A673 (cell line): ENCODE measurements at regions not wholly inside any gene's neighbourhood (a gene's known extent, or its start where the extent isn't known, plus 50 kb on each side); places are given as distances from the start of the nearest gene placed in this dataset.
"Not testable (repeated sequence)": the region's sequence is repeated elsewhere in the genome, so short reads cannot be mapped to it uniquely, and the experiment has no call there.

ENCODE experiments used
- BruUV-seq: library from RNA; stranded (reverse); fragments of 400-500 nt; replicated peaks from 2 replicates; lab custom pipeline; 2021; lab: Mats Ljungman, UMichigan
- CTCF ChIA-PET: fragments of 300-600 bp; sonication (Branson Sonifier 250); formaldehyde crosslinking; loops from one replicate; lab custom pipeline; 2022; ENCODE audit warnings: antibody characterized with exemption; lab: Charles Lee
- POLR2A ChIA-PET: fragments of 300-600 bp; sonication (Branson Sonifier 250); formaldehyde crosslinking; loops from one replicate; lab custom pipeline; 2022; ENCODE audit warnings: antibody characterized with exemption; ENCODE audit not compliant: low non-redundant PET; lab: Charles Lee
- DNase-seq: peaks from one replicate; pipeline ENCODE4 v3.0.0-alpha.2; 2015; ENCODE audit warnings: low spot score
- H3K27ac ChIP-seq: fragments of 200-600 bp; sonication (generic); 2 replicates; pipeline ENCODE4 v1.5.1; 2016; ENCODE audit warnings: mixed run types, low read depth, mild to moderate bottlenecking, mixed read lengths, antibody characterized with exemption, low read length; ENCODE audit not compliant: poor library complexity, severe bottlenecking
- H3K27me3 ChIP-seq: fragments of 200-600 bp; sonication (generic); replicated peaks from 2 replicates; pipeline ENCODE4 v1.6.1; 2017; ENCODE audit warnings: mixed run types, low read depth, mild to moderate bottlenecking, mixed read lengths, antibody characterized with exemption, low read length; ENCODE audit not compliant: insufficient read depth, poor library complexity
- H3K36me3 ChIP-seq: fragments of 200-600 bp; sonication (generic); 2 replicates; pipeline ENCODE4 v1.6.1; 2016; ENCODE audit warnings: mixed run types, mild to moderate bottlenecking, mixed read lengths, antibody characterized with exemption, low read length; ENCODE audit not compliant: insufficient read depth, poor library complexity, severe bottlenecking
- H3K4me1 ChIP-seq: fragments of 200-600 bp; sonication (generic); 2 replicates; pipeline ENCODE4 v1.6.1; 2017; ENCODE audit warnings: mixed run types, mild to moderate bottlenecking, mixed read lengths, antibody characterized with exemption, low read length; ENCODE audit not compliant: insufficient read depth, poor library complexity, severe bottlenecking
- H3K4me3 ChIP-seq: fragments of 200-600 bp; sonication (generic); 2 replicates; pipeline ENCODE4 v1.5.1; 2016; ENCODE audit warnings: low read depth, mixed run types, mild to moderate bottlenecking, mixed read lengths, low read length; ENCODE audit not compliant: poor library complexity, severe bottlenecking
- H3K9me3 ChIP-seq: fragments of 200-600 bp; sonication (generic); 2 replicates; pipeline ENCODE4 v1.6.1; 2016; ENCODE audit warnings: mixed run types, low read depth, mild to moderate bottlenecking, mixed read lengths, antibody characterized with exemption, low read length; ENCODE audit not compliant: poor library complexity, severe bottlenecking
- CTCF ChIP-seq: fragments of 300-800, 200-600 bp; sonication (generic); conservative IDR thresholded peaks from 2 replicates; pipeline ENCODE4 v1.5.1; 2017; ENCODE audit warnings: low read depth, mild to moderate bottlenecking, antibody characterized with exemption, low read length, moderate library complexity, mixed read lengths
- EZH2 ChIP-seq: fragments of 200-600 bp; sonication (generic); IDR thresholded peaks from 2 replicates; pipeline ENCODE4 v1.6.1; 2017; ENCODE audit warnings: borderline replicate concordance, low read depth, mild to moderate bottlenecking, mixed read lengths, antibody characterized with exemption, low read length; ENCODE audit not compliant: poor library complexity, severe bottlenecking
- intact Hi-C: fragments of 100-400 bp; cut with micrococcal nuclease; formaldehyde crosslinking; loops from one replicate; pipeline ENCODE4 v1.10.0; 2022; ENCODE audit not compliant: unreplicated experiment

- Histone ChIP-seq H3K27ac (no peak overlapping the region), H3K9me3 (no peaks in the 10 kb centered on the region), H3K36me3 (no peaks in the 10 kb centered on the region), H3K4me1 (no peaks in the 10 kb centered on the region), H3K27me3 (no peaks in the 10 kb centered on the region), H3K4me3 (no peak overlapping the region)
- DNase-seq = no peak
- no TSS peak for BruUV-seq
- intact Hi-C loops = no loop called here
- ChIA-PET POLR2A (no interaction called here), CTCF (no interaction called here)
- no peak for TF ChIP-seq CTCF
These were observed 372.8 kb upstream of the PIK3R1 start for GRCh38 chr5:67842806-67843205.

GRCh38 chr5:67837225-67837624, 378.3 kb upstream of the PIK3R1 start:
- H3K9me3 ChIP-seq, intact Hi-C loops, CTCF ChIA-PET, BruUV-seq, POLR2A ChIA-PET, H3K27me3 ChIP-seq, DNase-seq, H3K4me1 ChIP-seq, H3K36me3 ChIP-seq, H3K27ac ChIP-seq, H3K4me3 ChIP-seq: not testable (repeated sequence)

GRCh38 chr5:67836496-67836895, 379.1 kb upstream of the PIK3R1 start:
- H3K9me3 ChIP-seq, H3K36me3 ChIP-seq, BruUV-seq, H3K27ac ChIP-seq, H3K4me3 ChIP-seq, CTCF ChIA-PET, intact Hi-C loops, H3K27me3 ChIP-seq, DNase-seq, H3K4me1 ChIP-seq, POLR2A ChIA-PET: not testable (repeated sequence)

- H3K4me1 ChIP-seq = peaks cover 3% of the 10 kb centered on the region
- no peak overlapping the region for H3K27ac ChIP-seq
- no peaks in the 10 kb centered on the region for H3K27me3 ChIP-seq
- TF ChIP-seq CTCF (no peak), EZH2 (no peak)
- intact Hi-C loops = no loop called here
- H3K4me3 ChIP-seq = no peak overlapping the region
- DNase-seq = no peak
- no peaks in the 10 kb centered on the region for H3K36me3 ChIP-seq
- H3K9me3 ChIP-seq = no peaks in the 10 kb centered on the region
- no TSS peak for BruUV-seq
- POLR2A ChIA-PET = no interaction called here
- CTCF ChIA-PET = interaction anchor here (0.6 to 0.7 kb wide), 2 partner anchors 92 to 664 kb away, joined by 3 to 5 read pairs; no protein-coding TSS in a partner anchor
These were observed 384.5 kb upstream of the PIK3R1 start for GRCh38 chr5:67831048-67831447.
